ENCODE measurements at regions not wholly inside any gene's neighbourhood (a gene's known extent, or its start where the extent isn't known, plus 50 kb on each side); places are given as distances from the start of the nearest gene placed in this dataset.
A peak's percentile ranks its signal among the peaks of the same experiment; 100 is the strongest.
"Not testable (repeated sequence)": the region's sequence is repeated elsewhere in the genome, so short reads cannot be mapped to it uniquely, and the experiment has no call there.

DNA sequence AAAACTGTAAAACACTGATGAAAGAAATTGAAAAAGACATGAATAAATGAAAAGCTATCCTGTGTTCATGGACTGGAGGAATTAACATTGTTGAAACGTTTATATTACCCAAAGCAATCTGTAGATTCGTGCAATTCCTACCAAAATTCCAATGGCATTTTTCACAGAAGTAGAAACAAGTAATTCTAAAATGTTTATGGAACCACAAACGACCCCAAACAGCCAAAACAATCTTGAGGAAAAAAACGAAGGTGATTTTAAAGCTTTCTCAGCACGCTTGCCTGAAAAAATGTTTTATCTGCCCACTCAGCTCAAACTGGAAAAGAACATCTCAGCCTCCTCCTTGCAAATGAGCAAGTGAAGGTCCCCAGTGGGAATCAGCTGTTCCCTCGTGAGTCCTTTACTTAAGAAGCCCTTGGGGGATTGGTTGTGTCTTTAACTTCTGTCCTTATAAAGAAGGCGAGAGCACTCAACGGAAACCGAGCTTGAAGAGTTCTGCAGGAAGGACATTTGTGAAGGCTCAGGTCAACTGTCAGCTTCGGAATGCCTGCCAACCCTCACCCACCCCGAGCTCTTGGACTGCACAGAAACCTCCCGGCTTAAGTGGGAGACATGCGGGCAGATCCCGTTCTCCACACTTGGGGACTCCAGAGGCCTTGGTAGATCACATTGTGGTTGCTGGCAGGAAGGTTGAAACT lies 256.0 kb upstream of the IRS2 start:
- Histone ChIP-seq H3K27ac (ENCODE audit: low read depth, low read length) (peak overlapping the region; percentile 47), H3K4me3 (ENCODE audit: low read depth, low read length) (no peak overlapping the region), H3K9me3 (ENCODE audit: control insufficient read depth, insufficient read depth, low read length) (no peaks in the 10 kb centered on the region; the same call in 1 of the 2 replicates), H3K27me3 (ENCODE audit: control insufficient read depth, insufficient read depth, low read length) (no peaks in the 10 kb centered on the region)
- DNase-seq (ENCODE audit: low read depth, low spot score) = no peak
- CTCF ChIA-PET = no interaction called here
- TF ChIP-seq, protein P1, sequence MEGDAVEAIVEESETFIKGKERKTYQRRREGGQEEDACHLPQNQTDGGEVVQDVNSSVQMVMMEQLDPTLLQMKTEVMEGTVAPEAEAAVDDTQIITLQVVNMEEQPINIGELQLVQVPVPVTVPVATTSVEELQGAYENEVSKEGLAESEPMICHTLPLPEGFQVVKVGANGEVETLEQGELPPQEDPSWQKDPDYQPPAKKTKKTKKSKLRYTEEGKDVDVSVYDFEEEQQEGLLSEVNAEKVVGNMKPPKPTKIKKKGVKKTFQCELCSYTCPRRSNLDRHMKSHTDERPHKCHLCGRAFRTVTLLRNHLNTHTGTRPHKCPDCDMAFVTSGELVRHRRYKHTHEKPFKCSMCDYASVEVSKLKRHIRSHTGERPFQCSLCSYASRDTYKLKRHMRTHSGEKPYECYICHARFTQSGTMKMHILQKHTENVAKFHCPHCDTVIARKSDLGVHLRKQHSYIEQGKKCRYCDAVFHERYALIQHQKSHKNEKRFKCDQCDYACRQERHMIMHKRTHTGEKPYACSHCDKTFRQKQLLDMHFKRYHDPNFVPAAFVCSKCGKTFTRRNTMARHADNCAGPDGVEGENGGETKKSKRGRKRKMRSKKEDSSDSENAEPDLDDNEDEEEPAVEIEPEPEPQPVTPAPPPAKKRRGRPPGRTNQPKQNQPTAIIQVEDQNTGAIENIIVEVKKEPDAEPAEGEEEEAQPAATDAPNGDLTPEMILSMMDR (IDR thresholded peaks at IDR 0.05; ENCODE audit: low read depth, low read length) = no peak
- POLR2A ChIA-PET = interaction anchor here (0.5 to 1.0 kb wide), 3 partner anchors 18 to 36 kb away, joined by 4 to 5 read pairs (median 4); no protein-coding TSS in a partner anchor

DNA sequence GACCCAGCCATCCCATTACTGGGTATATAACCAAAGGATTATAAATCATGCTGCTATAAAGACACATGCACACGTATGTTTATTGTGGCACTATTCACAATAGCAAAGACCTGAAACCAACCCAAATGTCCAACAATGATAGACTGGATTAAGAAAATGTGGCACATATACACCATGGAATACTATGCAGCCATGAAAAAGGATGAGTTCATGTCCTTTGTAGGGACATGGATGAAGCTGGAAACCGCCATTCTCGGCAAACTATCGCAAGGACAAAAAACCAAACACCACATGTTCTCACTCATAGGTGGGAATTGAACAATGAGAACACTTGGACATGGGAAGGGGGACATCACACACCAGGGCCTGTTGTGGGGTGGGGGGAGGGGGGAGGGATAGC lies 255.3 kb upstream of the IRS2 start:
- POLR2A ChIA-PET = interaction anchor here (0.5 to 0.7 kb wide), 2 partner anchors 18 to 35 kb away, joined by 4 to 5 read pairs; no protein-coding TSS in a partner anchor
- CTCF ChIA-PET; H3K27me3 ChIP-seq (ENCODE audit: control insufficient read depth, insufficient read depth, low read length); H3K9me3 ChIP-seq (ENCODE audit: control insufficient read depth, insufficient read depth, low read length); DNase-seq (ENCODE audit: low read depth, low spot score); H3K4me3 ChIP-seq (ENCODE audit: low read depth, low read length); H3K27ac ChIP-seq (ENCODE audit: low read depth, low read length): not testable (repeated sequence)

DNA sequence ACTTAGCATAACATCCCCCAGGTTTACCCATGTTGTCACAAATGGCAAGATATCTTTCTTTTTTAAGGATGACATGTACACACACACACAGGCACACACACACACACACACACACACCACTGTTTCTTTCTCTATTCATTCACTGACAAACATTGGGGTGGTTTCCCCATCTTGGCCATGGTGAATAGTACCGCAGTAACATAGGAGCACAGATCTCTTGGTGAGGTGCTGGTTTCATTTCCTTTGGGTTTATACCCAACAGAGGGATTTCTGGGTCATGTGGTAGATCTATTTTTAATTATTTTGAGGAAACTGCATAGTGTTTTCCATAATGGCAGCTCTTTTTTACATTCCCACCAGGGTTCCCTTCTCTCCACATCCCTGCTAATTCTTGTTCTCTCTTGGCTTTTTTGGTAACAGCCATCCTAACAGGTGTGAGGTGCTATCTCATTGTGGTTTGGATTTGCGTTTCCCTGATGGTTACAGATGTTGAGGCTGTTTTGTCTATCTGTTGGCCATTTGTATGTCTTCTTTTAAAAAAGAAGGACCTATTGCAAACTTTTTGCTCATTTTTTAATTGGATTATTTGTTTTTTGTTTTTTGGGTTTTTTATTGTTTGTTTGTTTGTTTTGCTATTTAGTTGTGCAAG lies 251.7 kb upstream of the IRS2 start:
- Histone ChIP-seq H3K9me3 (ENCODE audit: control insufficient read depth, insufficient read depth, low read length) (no peaks in the 10 kb centered on the region), H3K4me3 (ENCODE audit: low read depth, low read length) (no peak overlapping the region), H3K27me3 (ENCODE audit: control insufficient read depth, insufficient read depth, low read length) (no peaks in the 10 kb centered on the region), H3K27ac (ENCODE audit: low read depth, low read length) (no peak overlapping the region)
- DNase-seq (ENCODE audit: low read depth, low spot score) = no peak
- ChIA-PET POLR2A (no interaction called here), CTCF (no interaction called here)
- TF ChIP-seq, protein P1 (IDR thresholded peaks at IDR 0.05; ENCODE audit: low read depth, low read length) = no peak

DNA sequence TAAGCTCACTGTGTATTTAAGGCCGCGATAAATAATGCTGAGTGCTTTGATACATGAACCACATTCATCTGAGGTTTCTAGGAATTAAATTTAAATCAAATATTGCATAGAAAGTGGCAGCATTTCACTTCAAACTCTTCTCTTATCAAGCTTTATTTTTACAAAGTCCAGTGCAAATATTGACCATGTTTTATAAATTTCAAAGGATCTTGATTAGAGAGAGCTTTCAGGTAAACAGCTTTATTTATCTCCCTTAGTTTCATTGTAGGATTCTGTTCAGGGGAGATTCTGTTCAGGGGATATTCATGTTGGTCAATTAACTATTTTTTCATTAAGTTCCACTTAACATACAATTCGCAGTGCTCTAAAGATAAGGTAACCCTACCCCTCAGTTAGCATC lies 249.7 kb upstream of the IRS2 start:
- Histone ChIP-seq H3K9me3 (ENCODE audit: control insufficient read depth, insufficient read depth, low read length) (no peaks in the 10 kb centered on the region), H3K27ac (ENCODE audit: low read depth, low read length) (no peak overlapping the region), H3K4me3 (ENCODE audit: low read depth, low read length) (no peak overlapping the region), H3K27me3 (ENCODE audit: control insufficient read depth, insufficient read depth, low read length) (no peaks in the 10 kb centered on the region)
- TF ChIP-seq, protein P1 (IDR thresholded peaks at IDR 0.05; ENCODE audit: low read depth, low read length) = no peak
- DNase-seq (ENCODE audit: low read depth, low spot score) = no peak
- ChIA-PET CTCF (no interaction called here), POLR2A (no interaction called here)

DNA sequence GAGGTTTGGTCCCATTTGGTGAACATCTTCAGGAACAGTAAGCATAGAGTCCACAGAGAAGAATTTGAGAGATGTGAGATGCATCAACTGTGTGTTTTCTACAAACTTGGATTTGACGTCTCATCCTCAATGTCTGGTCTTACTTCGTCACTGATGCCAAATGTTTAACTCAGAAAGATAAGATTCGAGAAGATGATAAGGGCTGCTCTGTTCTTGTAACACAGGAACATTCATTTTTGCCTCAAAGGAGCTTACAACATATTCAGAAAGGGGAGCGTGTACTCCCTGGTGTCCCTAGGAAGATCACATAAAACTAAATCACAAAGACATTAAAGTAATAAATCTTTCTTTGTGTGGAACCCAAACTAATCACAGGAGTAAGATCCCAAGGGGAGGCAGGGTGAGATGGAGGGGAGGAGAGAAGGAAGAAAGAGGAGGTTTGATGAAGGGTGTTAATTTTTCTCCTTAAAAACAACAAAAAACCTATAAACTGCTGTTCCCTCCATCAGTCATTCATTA lies 247.7 kb upstream of the IRS2 start:
- H3K4me3 ChIP-seq (ENCODE audit: low read depth, low read length) = no peak overlapping the region
- no peaks in the 10 kb centered on the region for H3K9me3 ChIP-seq (ENCODE audit: control insufficient read depth, insufficient read depth, low read length)
- no peaks in the 10 kb centered on the region for H3K27me3 ChIP-seq (ENCODE audit: control insufficient read depth, insufficient read depth, low read length)
- no peak overlapping the region for H3K27ac ChIP-seq (ENCODE audit: low read depth, low read length)
- TF ChIP-seq, protein P1 (IDR thresholded peaks at IDR 0.05; ENCODE audit: low read depth, low read length) = no peak
- POLR2A ChIA-PET = no interaction called here
- CTCF ChIA-PET = no interaction called here
- no peak for DNase-seq (ENCODE audit: low read depth, low spot score)
